ENCODE measurements at regions not wholly inside any gene's neighbourhood (a gene's known extent, or its start where the extent isn't known, plus 50 kb on each side); places are given as distances from the start of the nearest gene placed in this dataset.

DNA sequence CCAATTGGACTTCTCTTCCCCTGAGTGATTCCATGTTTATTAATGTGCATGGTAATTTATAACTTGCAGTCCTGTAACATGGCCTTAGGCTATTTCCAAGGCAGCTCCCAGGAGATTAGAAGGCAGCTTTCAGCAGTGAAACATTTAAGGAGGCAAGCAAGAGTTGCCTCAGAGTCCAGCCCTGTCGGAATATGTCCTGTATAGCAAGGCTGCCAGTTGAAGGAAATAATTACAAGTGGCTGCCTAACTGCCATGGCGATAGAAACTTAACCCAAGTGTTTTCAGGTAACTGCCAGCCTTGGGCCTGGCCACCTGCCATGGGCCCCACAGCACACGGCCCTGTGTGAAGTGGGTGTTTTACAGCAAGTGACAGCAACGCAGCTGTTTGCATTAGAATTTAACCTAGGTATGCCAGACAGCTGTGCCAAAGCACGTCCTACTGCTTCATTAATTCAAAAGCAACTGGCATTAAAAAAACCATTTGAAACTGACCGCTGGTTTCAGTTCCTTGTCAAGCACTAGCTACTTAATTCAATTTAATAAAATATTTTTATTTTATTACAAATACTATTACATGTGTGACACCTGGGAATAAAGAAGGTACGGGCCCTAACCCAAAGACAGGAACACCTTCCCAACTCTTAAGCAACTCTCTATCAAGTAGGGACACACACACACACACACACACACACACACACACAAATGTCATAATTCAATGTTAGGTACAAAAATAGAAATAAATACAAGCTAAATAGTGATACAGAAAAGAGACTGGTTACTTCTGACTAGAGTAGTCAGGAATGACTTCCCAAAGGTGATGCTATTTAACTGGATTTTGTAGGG lies 151.8 kb upstream of the HEY2 start:
- TF ChIP-seq, protein P1, sequence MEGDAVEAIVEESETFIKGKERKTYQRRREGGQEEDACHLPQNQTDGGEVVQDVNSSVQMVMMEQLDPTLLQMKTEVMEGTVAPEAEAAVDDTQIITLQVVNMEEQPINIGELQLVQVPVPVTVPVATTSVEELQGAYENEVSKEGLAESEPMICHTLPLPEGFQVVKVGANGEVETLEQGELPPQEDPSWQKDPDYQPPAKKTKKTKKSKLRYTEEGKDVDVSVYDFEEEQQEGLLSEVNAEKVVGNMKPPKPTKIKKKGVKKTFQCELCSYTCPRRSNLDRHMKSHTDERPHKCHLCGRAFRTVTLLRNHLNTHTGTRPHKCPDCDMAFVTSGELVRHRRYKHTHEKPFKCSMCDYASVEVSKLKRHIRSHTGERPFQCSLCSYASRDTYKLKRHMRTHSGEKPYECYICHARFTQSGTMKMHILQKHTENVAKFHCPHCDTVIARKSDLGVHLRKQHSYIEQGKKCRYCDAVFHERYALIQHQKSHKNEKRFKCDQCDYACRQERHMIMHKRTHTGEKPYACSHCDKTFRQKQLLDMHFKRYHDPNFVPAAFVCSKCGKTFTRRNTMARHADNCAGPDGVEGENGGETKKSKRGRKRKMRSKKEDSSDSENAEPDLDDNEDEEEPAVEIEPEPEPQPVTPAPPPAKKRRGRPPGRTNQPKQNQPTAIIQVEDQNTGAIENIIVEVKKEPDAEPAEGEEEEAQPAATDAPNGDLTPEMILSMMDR (IDR thresholded peaks at IDR 0.05) = no peak
- no peak for TF ChIP-seq EZH2 (IDR thresholded peaks at IDR 0.05; ENCODE audit: borderline replicate concordance, insufficient read depth, low read depth, low read length, poor library complexity, severe bottlenecking)
